IPS-20b (cell line): ENCODE measurements at regions not wholly inside any gene's neighbourhood (a gene's known extent, or its start where the extent isn't known, plus 50 kb on each side); places are given as distances from the start of the nearest gene placed in this dataset.

Source experiments
- H3K27ac ChIP-seq: one replicate; pipeline ENCODE4 v1.5.1; 2013; ENCODE audit warnings: low read length
- H3K27me3 ChIP-seq: 2 replicates; pipeline ENCODE4 v1.6.1; 2013; ENCODE audit warnings: mild to moderate bottlenecking, low read length, inconsistent platforms; ENCODE audit not compliant: insufficient read depth
- H3K36me3 ChIP-seq: 2 replicates; pipeline ENCODE4 v1.6.1; 2013; ENCODE audit warnings: low read depth, mild to moderate bottlenecking, inconsistent platforms, low read length, moderate library complexity; ENCODE audit not compliant: insufficient read depth
- H3K4me1 ChIP-seq: 2 replicates; pipeline ENCODE4 v1.6.1; 2013; ENCODE audit warnings: mild to moderate bottlenecking, control low read depth, inconsistent platforms, low read length, moderate library complexity; ENCODE audit not compliant: insufficient read depth
- H3K4me3 ChIP-seq: 2 replicates; pipeline ENCODE4 v1.5.1; 2013; ENCODE audit warnings: mild to moderate bottlenecking, low read length, inconsistent platforms
- H3K9ac ChIP-seq: 2 replicates; pipeline ENCODE4 v1.6.1; 2013; ENCODE audit warnings: low read depth, mild to moderate bottlenecking, inconsistent platforms, low read length, moderate library complexity
- H3K9me3 ChIP-seq: 2 replicates; pipeline ENCODE4 v1.6.1; 2013; ENCODE audit warnings: mild to moderate bottlenecking, low read depth, low read length, inconsistent platforms; ENCODE audit not compliant: insufficient read depth

DNA sequence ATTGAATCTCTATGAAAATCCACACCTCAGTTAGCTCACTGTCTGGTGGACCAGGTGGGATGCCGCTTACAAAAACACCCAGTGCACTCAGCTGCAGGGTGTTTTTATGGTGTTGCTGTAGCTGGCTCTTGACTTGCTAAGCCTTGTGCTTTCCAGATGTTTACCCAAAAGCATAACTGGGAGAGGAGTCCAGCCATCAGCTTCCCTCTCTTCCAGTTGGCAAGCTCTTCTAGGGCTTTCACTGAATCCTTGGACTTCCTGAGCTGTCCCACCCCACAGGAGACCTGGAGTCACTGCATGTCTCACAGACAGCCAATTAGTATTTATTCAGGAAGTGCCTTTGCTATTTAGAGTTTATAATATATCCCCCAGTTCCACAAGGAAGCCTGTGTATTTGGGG, 210.9 kb downstream of the FNDC1 start:
- Histone ChIP-seq H3K27ac (no peak overlapping the region), H3K36me3 (no peaks in the 10 kb centered on the region), H3K27me3 (no peaks in the 10 kb centered on the region), H3K9ac (no peak overlapping the region), H3K4me1 (no peaks in the 10 kb centered on the region), H3K4me3 (no peak overlapping the region), H3K9me3 (no peaks in the 10 kb centered on the region; the same call in 1 of the 2 replicates)

DNA sequence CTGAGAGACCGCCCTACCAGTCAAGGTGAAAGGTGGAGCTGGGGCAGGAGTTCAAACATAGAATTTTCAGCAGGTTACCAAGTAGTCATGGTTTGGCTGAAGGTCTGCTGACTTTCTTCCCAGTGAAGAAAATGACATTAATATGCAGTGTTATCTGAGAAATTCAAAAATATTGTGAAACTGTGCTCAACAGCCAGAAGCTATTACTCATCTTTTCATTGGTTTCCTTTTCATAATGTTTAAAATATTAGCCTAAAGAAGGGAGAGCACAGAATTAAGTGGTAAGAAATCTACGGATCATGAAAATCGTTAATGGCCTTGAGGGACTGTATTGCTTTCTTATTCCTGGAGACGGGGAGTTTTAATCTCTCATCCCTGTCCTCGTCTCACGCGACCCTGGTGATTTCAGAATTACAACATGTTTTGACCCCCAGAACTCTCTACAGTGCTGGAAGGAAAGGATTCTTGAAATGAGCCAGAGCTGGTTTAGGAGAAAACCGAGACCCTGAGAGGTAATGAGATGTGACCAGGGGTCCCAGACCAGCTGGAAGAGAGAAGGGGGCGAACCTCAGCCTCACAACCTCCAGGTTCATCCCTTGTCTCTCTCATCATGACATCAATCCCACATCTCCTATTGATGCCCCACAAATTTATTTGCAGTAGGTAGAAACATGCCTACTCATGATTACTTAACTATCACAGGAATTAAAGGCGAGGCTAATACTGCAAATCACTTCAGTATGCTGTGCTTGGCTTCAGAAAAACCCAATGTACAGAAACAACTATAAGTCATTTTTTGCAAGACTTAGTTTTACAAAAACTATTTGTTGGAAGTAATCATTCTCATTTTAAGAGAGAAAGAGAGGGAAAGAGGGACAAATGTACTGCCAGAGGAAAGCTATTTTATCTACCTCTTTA, 209.5 kb downstream of the FNDC1 start:
- H3K27me3 ChIP-seq: no peaks in the 10 kb centered on the region
- no peak overlapping the region for H3K4me3 ChIP-seq
- no peaks in the 10 kb centered on the region; the same call in 1 of the 2 replicates for H3K9me3 ChIP-seq
- no peaks in the 10 kb centered on the region for H3K36me3 ChIP-seq
- no peaks in the 10 kb centered on the region for H3K4me1 ChIP-seq
- H3K9ac ChIP-seq: no peak overlapping the region
- no peak overlapping the region for H3K27ac ChIP-seq

DNA sequence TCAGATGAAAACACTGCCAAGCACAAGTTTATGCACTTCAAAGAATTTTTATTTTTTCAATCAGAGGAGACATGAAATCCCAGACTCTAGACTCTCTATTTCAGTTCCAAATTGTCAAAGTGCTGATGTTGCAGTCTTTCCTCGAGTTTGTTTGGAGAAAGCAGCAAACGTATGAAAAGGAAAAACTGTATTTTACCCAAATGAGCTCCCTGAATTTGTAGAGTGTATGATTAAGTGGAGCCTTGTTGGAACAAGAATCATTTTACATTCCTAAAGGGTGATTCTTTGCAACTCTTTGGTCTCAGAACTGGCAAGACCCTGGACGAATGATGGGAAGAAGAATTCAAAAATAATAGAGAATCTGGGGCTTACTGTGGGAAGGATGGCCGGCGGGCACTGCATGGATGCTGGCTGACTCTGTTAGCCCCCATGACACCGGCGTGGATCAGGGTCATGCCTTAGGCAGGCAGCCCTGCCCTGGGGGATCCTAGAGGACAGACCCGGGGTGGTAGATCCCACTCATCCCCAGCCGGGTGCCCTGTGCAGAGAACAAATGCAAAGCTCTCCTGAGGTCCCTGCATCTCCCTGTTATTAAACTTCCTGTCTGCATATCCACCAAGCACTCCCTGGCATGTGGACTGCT, 207.4 kb downstream of the FNDC1 start:
- Histone ChIP-seq H3K36me3 (no peaks in the 10 kb centered on the region), H3K4me3 (no peak overlapping the region), H3K9ac (no peak overlapping the region), H3K9me3 (peaks cover 11% of the 10 kb centered on the region), H3K27me3 (no peaks in the 10 kb centered on the region), H3K4me1 (no peaks in the 10 kb centered on the region), H3K27ac (no peak overlapping the region)

DNA sequence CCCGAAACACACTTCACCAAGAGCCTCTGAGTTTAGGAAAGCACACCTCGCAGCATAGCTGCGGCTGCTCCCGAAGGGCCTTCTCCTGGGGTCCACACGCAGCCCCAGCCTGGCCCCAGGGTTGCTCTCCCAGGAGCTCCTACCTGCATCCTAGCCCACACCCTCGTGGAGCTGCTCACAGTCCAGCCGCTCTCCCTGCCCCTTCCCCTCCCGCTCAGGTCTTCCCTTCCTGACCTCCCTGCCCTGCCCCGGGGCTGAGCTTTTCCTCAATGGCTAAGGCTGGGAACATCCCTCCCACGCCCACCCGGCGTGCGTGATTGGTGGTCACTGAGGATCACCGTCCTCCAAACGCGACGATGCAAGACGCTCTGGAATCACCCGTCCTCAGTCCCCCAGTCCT, 205.8 kb downstream of the FNDC1 start:
- Histone ChIP-seq H3K27ac (no peak overlapping the region), H3K9me3 (peaks cover 16% of the 10 kb centered on the region), H3K27me3 (no peaks in the 10 kb centered on the region), H3K9ac (no peak overlapping the region), H3K4me1 (no peaks in the 10 kb centered on the region), H3K4me3 (no peak overlapping the region), H3K36me3 (no peaks in the 10 kb centered on the region)

DNA sequence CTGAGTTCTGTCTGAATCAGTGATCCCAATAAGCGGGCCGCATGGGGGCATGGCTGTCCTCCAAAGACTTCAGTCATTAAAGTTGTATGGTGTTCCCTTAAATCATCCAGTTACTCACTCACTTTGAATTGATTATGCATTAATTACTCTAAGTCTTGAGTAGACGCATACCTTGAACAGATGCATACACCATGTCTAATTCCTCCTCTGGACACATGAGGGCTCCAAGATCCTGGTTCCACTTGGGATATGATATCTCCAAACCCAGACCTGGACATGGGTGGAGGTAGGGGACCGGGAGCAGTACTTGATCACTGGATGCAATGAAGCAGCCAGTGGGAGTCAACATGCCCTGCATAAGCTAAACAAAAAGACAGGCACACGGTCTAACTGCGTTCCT, 204.5 kb downstream of the FNDC1 start:
- no peaks in the 10 kb centered on the region for H3K27me3 ChIP-seq
- H3K4me3 ChIP-seq: no peak overlapping the region
- no peak overlapping the region for H3K9ac ChIP-seq
- no peak overlapping the region for H3K27ac ChIP-seq
- no peaks in the 10 kb centered on the region for H3K4me1 ChIP-seq
- no peaks in the 10 kb centered on the region for H3K36me3 ChIP-seq
- peaks cover 28% of the 10 kb centered on the region for H3K9me3 ChIP-seq

DNA sequence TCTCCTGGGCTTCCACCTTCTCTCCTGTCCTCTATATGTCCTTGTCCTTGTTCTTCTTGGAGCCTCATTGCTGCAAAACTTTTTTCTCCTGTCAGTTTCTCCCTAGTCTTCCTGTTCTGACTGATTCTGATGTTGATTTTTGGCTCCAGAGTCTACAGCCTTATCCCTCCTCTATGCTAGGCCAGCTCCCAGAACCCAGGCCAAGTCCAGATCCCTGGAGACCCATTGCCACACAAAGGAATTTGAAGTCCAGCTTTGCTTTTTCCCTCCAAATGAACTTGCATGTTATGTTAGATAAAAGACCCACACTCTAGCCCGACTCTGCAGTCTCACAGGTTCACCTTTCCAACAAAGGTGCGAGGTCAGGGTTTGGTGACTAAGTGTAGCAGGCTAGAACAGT, 203.1 kb downstream of the FNDC1 start:
- Histone ChIP-seq H3K4me1 (no peaks in the 10 kb centered on the region), H3K4me3 (no peak overlapping the region), H3K36me3 (no peaks in the 10 kb centered on the region), H3K9me3 (peaks cover 31% of the 10 kb centered on the region), H3K9ac (no peak overlapping the region), H3K27ac (no peak overlapping the region), H3K27me3 (no peaks in the 10 kb centered on the region)

DNA sequence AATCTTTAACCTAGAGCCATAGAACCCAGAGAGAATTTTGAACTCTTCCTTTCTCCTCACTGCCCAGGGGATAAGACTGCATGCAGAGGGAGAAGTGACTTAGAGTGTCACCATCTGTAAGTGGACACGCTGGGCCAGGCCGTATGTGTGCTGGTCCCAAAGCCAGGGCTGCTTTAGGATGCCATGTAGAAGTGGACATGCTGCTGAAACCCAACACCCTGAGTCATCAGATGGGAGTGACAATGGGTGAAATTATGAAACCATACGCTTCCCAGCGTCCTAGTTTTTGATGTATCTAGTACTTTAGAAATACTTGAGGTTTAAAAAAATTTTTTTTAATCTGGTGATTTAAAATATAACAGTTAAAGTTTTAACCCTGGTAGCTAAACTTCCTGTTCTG, 191.1 kb downstream of the FNDC1 start:
- Histone ChIP-seq H3K9ac (no peak overlapping the region), H3K9me3 (no peaks in the 10 kb centered on the region), H3K27ac (no peak overlapping the region), H3K36me3 (no peaks in the 10 kb centered on the region), H3K4me3 (no peak overlapping the region), H3K27me3 (no peaks in the 10 kb centered on the region), H3K4me1 (no peaks in the 10 kb centered on the region)

DNA sequence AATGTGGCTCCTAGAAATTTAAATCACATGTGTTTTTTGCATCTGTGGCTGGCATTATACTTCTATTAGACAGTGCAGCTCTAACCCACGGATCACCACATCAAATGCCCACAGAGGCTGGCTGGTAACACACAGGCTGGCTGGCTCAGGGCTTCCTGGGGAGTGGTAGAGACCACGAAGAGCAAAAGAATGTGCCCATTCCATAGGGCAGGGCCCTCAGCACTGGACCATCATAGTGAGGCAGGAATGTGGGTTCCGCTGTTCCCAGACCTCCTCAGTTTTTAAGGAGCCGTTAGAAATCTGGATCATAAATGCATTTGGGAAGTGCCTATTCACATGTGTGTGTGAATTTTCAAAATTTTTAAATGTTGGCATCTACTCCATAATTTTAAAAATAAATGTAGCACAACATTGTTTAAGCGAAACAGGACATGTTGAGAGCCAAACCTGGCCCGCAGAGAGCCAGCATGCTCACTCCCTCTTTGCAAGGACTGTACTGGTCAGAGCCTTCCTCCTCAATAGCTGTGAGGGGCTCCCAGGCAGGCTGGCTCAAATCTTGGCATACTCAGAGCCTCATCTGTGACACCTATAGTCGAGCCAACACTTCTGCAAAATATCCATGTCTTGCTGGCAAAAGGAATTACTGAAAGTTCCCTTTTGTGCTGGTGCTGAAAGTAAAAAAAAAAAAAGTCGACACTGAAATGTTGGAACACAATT, 190.5 kb downstream of the FNDC1 start:
- Histone ChIP-seq H3K36me3 (no peaks in the 10 kb centered on the region), H3K9ac (no peak overlapping the region), H3K4me1 (no peaks in the 10 kb centered on the region), H3K4me3 (no peak overlapping the region), H3K27me3 (no peaks in the 10 kb centered on the region), H3K9me3 (no peaks in the 10 kb centered on the region), H3K27ac (no peak overlapping the region)

DNA sequence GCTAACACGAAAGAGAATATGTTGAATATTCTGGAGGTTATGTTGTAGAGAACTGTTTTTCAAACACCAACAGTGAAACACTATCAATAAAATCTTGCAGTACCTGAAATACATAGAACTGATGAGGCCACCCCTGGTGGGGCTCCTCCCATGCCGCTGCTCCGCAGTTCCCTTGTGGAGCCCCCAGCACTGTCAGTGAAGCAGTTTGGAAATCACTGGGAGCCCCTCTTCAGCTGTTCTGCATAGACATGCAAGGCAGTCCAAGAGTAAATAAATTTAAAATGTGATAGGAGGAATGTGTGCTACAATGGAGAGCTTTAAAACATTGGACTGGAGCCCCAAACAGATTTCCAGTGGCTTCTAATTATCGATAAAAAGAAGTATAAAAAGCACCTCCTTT, 189.4 kb downstream of the FNDC1 start:
- no peak overlapping the region for H3K9ac ChIP-seq
- no peaks in the 10 kb centered on the region for H3K27me3 ChIP-seq
- no peak overlapping the region for H3K27ac ChIP-seq
- no peak overlapping the region for H3K4me3 ChIP-seq
- no peaks in the 10 kb centered on the region for H3K9me3 ChIP-seq
- no peaks in the 10 kb centered on the region for H3K36me3 ChIP-seq
- no peaks in the 10 kb centered on the region for H3K4me1 ChIP-seq

DNA sequence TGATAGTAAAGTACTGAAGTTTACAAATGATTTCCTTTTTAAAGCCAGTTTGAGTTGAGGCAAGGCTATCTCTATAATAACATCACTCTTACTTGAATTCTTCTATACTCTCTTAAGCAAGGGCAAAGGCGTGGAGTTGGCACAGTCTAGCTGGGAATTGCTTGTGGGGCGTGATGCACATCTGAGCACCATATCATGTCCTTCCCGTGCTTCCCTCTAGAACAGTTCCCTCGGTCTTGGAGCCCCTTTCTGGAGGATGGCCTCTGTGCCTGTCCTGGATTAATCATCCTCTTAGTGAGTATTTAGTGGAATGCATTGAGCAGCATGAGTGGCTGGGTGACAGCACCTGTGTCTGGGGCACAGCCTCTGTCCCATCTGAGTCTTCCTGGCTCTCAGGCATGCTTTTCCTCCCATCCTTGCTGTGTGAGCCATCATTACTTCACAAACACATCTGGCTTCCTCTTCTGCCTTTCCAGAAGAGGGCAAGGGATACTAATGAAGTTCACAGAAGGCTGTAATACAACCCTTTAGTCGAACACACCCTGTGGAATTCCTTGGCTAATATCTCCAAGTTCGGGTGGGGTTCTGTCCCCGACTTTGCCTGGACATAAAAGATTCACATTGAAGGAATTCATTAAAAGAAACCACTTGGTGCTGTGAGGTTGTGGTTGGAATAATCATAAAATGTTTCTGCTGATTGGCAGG, 188.2 kb downstream of the FNDC1 start:
- H3K36me3 ChIP-seq: no peaks in the 10 kb centered on the region
- H3K27me3 ChIP-seq: no peaks in the 10 kb centered on the region

DNA sequence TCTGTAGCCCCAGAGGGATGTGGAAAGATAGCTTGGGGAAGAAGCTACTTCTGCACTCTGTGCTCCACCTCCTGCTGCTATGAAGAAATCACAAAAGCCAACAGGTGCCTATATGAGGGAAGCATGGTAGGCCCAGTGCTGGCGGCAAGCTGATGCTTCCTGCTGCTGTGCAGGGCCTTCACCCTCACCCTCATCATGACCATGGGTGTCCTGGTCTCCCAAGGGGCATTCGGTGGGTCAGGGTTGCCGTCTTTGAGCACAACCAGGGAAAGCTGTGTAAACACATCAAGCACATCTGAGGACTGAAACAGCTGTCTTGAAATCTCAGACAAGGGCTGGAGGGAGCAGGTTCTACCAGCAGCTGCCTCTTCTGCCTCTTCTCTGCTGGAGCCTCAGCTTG, 184.0 kb downstream of the FNDC1 start:
- Histone ChIP-seq H3K9me3 (no peaks in the 10 kb centered on the region), H3K4me3 (no peak overlapping the region), H3K9ac (no peak overlapping the region), H3K36me3 (no peaks in the 10 kb centered on the region), H3K27ac (no peak overlapping the region), H3K4me1 (no peaks in the 10 kb centered on the region), H3K27me3 (no peaks in the 10 kb centered on the region)

More for the DNA sequence above, 188.2 kb downstream of the FNDC1 start:
- Histone ChIP-seq H3K4me1 (no peaks in the 10 kb centered on the region), H3K27ac (no peak overlapping the region), H3K9me3 (no peaks in the 10 kb centered on the region), H3K9ac (no peak overlapping the region), H3K4me3 (no peak overlapping the region)
